ENCODE measurements at regions not wholly inside any gene's neighbourhood (a gene's known extent, or its start where the extent isn't known, plus 50 kb on each side); places are given as distances from the start of the nearest gene placed in this dataset.

DNA sequence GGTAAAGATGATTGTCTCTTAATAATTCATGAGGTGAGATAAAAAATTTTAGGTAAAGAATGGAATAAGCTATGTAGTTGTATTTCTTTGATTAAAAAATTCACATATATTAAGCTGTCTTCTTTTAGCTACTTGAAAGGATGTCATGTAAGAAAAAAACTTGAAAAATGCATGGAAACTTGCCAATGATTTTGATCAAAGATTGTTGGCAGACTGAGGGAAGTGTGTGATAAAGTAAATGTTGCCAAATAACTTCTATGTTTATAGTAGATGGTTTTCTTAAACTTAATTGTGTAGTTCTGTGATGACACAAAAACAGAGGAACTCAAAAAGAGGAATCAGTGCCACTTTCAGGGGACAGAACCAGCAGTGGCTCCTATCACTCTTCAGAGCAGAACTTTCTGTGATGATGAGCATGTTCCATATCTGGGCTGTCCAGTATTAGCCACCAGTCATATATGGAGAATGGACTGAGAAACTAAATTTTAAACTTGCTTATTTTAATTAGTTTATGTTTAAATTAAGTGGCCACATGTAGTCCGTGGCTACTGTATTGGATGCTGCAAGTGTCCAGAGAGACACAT lies 51.9 kb upstream of the SLC38A11 start:
- DNase-seq = no peak
- no peaks in the 10 kb centered on the region for H3K36me3 ChIP-seq
- TF ChIP-seq, protein P1, sequence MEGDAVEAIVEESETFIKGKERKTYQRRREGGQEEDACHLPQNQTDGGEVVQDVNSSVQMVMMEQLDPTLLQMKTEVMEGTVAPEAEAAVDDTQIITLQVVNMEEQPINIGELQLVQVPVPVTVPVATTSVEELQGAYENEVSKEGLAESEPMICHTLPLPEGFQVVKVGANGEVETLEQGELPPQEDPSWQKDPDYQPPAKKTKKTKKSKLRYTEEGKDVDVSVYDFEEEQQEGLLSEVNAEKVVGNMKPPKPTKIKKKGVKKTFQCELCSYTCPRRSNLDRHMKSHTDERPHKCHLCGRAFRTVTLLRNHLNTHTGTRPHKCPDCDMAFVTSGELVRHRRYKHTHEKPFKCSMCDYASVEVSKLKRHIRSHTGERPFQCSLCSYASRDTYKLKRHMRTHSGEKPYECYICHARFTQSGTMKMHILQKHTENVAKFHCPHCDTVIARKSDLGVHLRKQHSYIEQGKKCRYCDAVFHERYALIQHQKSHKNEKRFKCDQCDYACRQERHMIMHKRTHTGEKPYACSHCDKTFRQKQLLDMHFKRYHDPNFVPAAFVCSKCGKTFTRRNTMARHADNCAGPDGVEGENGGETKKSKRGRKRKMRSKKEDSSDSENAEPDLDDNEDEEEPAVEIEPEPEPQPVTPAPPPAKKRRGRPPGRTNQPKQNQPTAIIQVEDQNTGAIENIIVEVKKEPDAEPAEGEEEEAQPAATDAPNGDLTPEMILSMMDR (IDR thresholded peaks at IDR 0.05; ENCODE audit: low read depth, low read length) = no peak
- no peaks in the 10 kb centered on the region for H3K27me3 ChIP-seq
- no peak overlapping the region for H3K4me3 ChIP-seq (ENCODE audit: low read depth, low read length)
- H3K4me1 ChIP-seq = no peaks in the 10 kb centered on the region
- H3K9me3 ChIP-seq = no peaks in the 10 kb centered on the region

All from BE2C (cell line).